KOPT-K1 (cell line): ENCODE measurements at regions not wholly inside any gene's neighbourhood (a gene's known extent, or its start where the extent isn't known, plus 50 kb on each side); places are given as distances from the start of the nearest gene placed in this dataset.
A peak's percentile ranks its signal among the peaks of the same experiment; 100 is the strongest.
"Not testable (repeated sequence)": the region's sequence is repeated elsewhere in the genome, so short reads cannot be mapped to it uniquely, and the experiment has no call there.

Source experiments
- H3K27ac ChIP-seq: fragments of 200-600 bp; sonication (generic); 2 replicates; pipeline ENCODE4 v1.5.1; 2016; ENCODE audit warnings: antibody characterized with exemption, mild to moderate bottlenecking, low read depth, low read length; ENCODE audit not compliant: poor library complexity, severe bottlenecking
- H3K36me3 ChIP-seq: fragments of 200-600 bp; sonication (generic); 2 replicates; pipeline ENCODE4 v1.5.1; 2017; ENCODE audit warnings: antibody characterized with exemption, mild to moderate bottlenecking, low read length, moderate library complexity; ENCODE audit not compliant: insufficient read depth
- H3K9me3 ChIP-seq: fragments of 200-600 bp; sonication (generic); 2 replicates; pipeline ENCODE4 v1.5.1; 2017; ENCODE audit warnings: antibody characterized with exemption, low read length, mild to moderate bottlenecking; ENCODE audit not compliant: insufficient read depth, poor library complexity, severe bottlenecking

DNA sequence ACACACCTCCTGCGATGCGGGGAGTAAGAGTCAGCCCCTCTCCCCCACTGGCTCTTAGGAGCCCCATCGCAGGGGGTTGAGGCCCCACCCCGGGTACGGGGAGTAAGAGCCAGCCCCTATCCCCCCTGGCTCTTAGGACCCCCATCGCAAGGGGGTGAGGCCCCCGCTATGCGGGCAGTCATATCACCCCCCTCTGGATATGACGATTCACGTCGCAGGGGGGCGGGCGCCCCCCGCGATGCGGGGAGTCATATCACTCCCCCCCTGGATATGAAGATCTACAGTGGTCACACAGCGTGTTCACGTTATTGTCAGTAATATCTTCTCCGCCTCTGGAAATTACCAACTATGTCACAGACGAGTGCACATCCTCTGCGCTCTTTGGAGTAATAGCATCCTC lies 61.1 kb downstream of the DEFB131A start:
- H3K27ac ChIP-seq, H3K9me3 ChIP-seq, H3K36me3 ChIP-seq: not testable (repeated sequence)

DNA sequence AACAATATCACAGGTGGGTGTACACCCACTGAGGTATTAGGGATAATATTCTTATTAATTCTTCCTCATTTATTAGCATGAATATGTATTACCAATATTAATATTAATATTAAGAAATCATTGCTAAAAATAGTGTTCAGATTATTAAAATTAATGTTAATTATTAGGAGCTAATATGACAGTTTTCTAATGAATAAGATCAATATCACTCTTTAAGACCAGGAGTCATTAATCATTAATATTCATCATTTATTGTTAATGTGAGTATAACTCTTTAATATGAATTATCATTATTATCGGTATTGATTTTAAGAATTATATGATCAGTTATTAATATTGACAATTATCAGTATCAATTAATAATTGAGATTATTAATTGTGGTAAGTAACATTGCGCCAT lies 62.5 kb downstream of the DEFB131A start:
- not testable (repeated sequence) for H3K27ac ChIP-seq, H3K9me3 ChIP-seq, H3K36me3 ChIP-seq

DNA sequence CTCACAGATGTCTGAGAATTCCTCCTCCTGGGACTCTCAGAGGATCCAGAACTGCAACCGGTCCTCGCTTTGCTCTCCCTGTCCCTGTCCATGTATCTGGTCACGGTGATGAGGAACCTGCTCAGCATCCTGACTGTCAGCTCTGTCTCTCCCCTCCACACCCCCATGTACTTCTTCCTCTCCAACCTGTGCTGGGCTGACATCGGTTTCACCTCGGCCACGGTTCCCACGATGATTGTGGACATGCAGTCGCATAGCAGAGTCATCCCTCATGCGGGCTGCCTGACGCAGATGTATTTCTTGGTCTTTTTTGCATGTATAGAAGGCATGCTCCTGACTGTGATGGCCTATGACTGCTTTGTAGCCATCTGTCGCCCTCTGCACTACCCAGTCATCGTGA lies 68.7 kb downstream of the DEFB131A start:
- not testable (repeated sequence) for H3K9me3 ChIP-seq, H3K27ac ChIP-seq, H3K36me3 ChIP-seq

DNA sequence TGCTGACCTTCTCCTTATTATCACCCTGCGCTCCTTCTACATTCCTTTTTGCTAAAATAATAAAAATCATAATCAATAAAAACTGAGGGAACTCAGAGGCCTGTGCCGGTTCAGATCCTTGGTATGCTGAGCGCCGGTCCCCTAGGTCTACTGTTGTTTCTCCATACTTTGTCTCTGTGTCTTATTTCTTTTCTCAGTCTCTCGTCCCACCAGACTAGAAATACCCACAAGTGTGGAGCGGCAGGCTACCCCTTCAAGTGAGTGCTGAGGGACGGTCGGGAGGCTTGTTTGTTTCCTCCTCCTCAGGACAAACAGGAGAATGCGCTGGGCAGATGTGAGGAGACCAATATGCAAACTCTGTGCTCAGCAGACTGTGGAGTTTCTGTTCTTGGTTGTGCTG lies 75.4 kb downstream of the DEFB131A start:
- H3K36me3 ChIP-seq, H3K27ac ChIP-seq, H3K9me3 ChIP-seq: not testable (repeated sequence)

DNA sequence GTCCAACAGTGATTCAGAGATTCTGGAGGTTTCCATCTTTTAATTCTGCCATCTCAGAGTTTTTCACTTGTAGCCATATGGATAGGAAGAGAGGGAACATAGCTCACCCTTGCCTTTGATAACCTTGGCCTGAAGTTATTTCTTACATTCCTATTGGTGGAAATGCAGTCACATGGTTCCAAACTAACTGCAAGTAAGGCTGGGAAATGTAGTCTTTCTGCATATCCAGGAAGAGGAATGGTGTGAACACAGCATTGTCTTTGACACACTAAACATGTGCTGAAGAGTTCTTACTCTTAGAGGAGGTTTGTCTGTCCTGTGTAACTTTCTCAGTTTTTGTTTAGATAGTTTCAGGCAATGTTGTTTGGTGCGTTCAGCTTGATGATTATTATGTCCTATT lies 78.7 kb downstream of the DEFB131A start:
- H3K27ac ChIP-seq, H3K9me3 ChIP-seq: not testable (repeated sequence)

DNA sequence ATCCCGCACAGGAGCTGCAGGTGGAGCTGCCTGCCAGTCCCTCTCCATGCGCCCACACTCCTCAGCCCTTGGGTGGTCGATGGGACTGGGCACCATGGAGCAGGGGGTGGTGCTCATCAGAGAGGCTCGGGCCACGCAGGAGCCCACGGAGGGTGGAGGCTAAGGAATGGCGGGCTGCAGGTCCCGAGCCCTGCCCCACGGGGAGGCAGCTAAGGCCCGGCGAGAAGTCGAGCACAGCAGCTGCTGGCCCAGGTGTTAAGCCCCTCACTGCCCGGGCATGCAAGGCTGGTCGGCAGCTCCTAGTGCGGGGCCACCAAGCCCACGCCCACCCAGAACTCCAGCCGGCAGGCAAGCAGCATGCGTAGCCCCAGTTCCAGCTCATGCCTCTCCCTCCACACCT lies 80.2 kb downstream of the DEFB131A start:
- H3K27ac ChIP-seq, H3K9me3 ChIP-seq, H3K36me3 ChIP-seq: not testable (repeated sequence)

More for the DNA sequence above, 78.7 kb downstream of the DEFB131A start:
- not testable (repeated sequence) for H3K36me3 ChIP-seq

DNA sequence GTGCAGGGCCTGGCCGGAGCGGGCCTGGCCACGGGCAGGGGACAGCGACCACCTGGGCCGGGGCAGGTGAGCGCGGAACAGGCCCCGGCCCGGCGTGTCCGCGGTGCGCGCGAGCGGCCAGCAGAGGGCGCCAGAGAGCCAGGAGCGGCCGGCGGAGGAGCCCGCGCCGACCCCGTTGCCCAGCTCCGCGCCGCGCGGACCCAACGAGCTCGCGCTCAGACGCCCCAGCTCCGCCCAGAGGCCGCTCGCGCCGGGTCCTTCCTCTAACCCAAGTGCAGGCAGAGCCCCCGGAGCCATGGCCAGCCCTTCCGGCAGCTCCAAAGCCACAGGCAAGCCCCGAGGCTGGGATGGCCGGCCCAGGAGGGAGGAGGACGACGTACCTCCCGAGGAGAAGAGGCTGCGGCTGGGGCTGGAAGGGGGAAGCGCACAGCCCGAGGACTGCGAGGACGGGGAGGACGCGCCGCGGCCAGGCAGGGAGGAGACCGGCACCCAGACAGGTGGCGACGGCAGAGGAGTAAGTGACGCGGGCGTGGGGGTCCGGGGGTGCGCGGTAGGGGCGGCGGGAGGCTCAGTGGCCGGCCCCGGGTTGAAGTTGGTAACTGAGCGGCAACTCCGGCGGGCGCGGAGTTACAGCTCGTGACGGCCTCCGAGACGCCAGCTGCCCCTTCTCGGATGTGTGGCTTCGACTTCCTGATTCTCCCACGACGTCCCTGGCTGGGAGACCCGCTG lies 88.1 kb downstream of the DEFB131A start:
- peak overlapping the region; percentile 88 for H3K27ac ChIP-seq
- not testable (repeated sequence) for H3K9me3 ChIP-seq, H3K36me3 ChIP-seq

DNA sequence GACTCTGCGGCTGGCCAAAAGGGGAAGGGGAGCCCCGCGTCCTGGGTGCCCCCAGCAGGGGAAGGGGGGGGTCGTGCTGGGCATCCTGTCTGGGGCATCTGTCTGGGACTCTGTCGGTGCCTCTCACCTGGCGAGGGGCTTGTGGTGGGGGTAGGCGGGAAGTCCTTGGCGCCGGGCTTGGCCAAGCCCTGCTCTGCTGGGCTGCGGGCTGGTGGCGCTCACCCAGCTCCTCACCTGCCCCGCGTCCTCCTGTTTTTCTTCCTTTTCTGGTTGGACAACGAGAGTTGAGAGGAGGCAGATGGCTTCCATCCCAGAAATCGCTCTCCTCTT lies 88.6 kb downstream of the DEFB131A start:
- H3K9me3 ChIP-seq, H3K36me3 ChIP-seq: not testable (repeated sequence)
- H3K27ac ChIP-seq, result peak overlapping the region; percentile 88

DNA sequence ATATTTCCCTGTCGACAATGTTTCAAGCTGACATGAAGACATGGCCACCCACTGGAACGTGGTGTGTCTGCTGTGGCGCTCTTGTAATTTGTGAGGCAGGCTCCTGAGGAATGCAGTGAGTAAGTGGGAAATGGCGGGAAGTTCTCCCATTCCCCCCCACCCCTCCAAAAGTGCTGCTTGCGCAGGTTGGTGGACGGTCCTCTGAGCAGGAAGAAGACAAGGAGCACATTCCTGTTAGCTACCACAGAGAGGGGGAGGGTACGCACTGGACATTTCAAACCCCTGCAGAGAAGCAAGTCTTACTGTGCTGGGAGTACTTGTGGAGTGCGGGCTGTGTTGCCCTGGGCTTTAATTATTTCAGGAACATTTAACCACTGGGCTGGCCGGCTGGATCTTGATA lies 92.9 kb downstream of the DEFB131A start:
- H3K27ac ChIP-seq, H3K9me3 ChIP-seq, H3K36me3 ChIP-seq: not testable (repeated sequence)

DNA sequence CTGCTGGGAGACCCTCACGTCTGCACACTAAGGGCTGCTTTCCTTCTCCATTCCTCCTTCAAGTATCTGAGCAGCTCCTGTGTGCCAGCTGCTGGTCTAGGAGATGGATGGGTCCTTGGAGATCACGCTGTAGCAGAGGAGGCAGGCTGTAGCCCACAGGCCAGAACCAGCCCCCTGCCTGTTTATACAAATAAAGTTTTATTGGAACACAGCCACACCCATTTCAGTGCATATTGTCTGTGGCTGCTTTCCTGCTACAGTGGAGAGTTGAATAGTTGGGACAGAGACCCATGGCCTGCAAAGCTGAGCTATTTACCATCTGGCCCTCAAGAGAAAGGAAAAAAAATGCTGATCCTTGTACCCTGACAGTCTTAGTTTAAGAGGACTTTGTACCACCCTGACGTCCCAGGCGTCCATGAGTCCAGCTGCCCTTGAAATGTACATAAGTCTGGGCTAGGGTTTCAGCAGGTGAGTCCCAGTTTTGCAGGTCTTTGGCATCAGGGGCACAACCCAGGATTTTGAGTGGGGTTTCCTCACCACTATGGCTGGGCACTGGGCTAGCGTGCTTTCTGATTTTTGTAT lies 95.8 kb downstream of the DEFB131A start:
- H3K9me3 ChIP-seq, result not testable (repeated sequence)
- H3K27ac ChIP-seq, result peak overlapping the region; percentile 47

DNA sequence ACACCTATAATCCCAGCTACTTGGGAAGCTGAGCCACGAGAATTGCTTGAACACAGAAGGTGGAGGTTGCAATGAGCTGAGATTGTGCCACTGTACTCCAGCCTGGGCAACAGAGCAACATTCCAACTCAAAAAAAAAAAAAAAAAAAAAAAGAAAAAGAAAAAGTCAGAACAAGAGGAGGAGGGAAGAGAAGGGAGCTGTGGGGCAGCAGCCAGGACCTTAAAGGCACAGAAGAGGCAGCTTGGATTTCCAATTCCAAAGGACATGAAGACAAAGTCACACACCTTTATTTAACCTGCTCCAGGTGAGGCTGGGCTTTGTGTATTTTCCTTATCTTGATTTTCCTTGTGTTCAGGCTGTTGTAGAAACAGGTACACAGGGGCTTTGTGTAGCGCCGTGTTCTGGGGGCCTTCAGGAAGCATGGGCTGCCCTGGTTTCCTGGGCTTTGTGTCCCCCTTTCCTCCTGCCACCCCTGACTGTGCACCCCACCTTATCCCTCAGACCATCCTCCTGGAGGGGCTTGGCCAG lies 97.2 kb downstream of the DEFB131A start:
- H3K27ac ChIP-seq, result peak overlapping the region; percentile 47
- not testable (repeated sequence) for H3K36me3 ChIP-seq, H3K9me3 ChIP-seq

More for the DNA sequence above, 95.8 kb downstream of the DEFB131A start:
- H3K36me3 ChIP-seq, result not testable (repeated sequence)

DNA sequence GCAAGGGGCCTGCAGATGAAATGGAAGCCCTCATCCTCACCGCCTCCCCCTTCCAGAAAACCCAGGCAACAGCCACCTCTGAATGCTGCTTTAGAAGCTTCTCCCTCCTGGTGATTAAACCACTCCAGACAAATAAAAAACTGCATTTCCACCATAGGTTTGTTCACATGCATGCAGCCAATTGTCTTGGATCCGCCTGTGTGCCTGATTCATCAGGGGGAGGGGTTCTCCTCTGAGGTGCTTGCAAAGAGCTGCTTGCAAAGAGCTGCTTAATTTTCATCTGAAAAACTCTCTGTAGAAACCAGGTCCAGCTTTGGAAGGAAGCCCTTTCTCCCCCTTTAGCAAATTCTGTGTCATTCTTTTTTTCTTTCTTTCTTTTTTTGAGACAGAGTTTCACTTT lies 100.6 kb downstream of the DEFB131A start:
- H3K27ac ChIP-seq, result peak overlapping the region; percentile 45
- H3K36me3 ChIP-seq, H3K9me3 ChIP-seq: not testable (repeated sequence)

DNA sequence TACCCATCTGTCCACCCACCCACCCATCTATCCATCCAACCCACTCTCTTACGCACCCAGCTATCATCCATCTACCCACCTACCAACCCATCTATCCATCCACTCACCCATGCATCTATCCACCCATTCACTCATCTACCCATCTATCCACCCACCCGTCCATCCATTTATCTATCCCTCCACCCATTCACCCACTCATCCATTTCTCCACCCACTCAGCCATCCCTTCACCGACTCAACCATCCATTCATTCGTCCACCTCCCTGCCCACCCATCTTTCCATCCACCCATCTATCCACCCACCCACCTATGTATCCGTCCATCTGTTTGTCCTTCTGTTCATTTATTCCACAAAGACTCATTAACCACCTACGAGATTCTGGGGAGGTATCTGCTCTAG lies 103.3 kb downstream of the DEFB131A start:
- not testable (repeated sequence) for H3K36me3 ChIP-seq, H3K27ac ChIP-seq, H3K9me3 ChIP-seq

DNA sequence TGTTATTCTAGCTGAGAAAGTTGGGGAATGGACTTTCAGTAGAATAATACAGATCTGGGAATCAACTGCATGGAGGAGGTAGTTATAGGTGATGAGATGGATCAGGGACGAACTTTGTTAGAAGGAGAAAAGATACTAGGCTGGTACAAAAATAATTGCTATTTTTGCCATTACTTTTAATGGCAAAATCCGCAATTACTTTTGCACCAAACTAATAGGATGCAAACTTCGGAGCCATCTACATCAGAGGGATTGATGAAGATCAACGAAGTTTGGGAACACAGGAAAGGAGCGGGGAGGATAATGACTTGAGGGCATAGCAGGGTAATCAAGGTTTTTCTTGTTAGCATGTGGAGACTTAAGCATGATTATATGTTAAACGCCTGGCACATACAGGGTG lies 111.9 kb downstream of the DEFB131A start:
- H3K27ac ChIP-seq, result not testable (repeated sequence)

DNA sequence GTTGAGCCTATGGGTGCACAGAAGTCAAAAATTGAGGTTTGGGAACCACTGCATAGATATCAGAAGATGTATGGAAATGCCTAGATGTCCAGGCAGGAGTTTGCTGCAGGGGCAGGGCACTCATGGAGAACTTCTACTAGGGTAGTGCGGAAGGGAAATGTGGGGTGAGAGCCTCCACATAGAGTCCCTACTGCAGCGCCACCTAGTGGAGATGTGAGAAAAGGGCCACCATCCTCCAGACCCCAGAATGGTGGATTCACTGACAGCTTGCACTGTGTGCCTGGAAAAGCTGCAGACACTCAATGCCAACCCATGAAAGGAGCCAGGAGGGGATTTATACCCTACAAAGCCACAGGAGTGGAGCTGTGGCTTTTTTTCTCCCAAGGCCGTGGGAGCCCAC lies 133.7 kb downstream of the DEFB131A start:
- peaks cover 65% of the 10 kb centered on the region for H3K9me3 ChIP-seq
- H3K27ac ChIP-seq, H3K36me3 ChIP-seq: not testable (repeated sequence)

More for the DNA sequence above, 111.9 kb downstream of the DEFB131A start:
- not testable (repeated sequence) for H3K9me3 ChIP-seq, H3K36me3 ChIP-seq

DNA sequence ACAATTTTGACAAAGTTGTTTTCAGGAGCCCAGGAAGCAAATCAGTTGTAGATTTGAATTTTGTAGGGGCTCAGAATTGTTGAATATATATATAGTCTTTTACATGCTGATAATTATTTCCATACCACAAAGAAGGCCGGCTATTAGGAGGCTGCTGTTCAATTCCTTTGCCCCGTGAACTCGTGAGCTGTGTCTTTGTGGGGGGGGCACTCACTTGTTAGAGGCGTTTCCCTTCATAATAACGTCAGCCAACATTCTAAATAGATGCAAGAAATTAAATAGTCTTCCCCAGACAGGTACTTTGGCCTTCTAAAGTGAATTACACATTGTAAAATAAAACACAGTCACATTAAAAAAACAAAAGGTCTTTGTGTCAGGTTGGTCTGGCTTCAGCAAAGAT lies 138.7 kb downstream of the DEFB131A start:
- peaks cover 29% of the 10 kb centered on the region for H3K9me3 ChIP-seq
- not testable (repeated sequence) for H3K27ac ChIP-seq, H3K36me3 ChIP-seq
